NCI-H2107 (cell line): ENCODE measurements at regions not wholly inside any gene's neighbourhood (a gene's known extent, or its start where the extent isn't known, plus 50 kb on each side); places are given as distances from the start of the nearest gene placed in this dataset.

Experiments
- DNase-seq: peaks from one replicate; lab custom pipeline; 2025; lab: John Stamatoyannopoulos, UW

GRCh38 chr14:101482066-101482465 is 79.2 kb upstream of the DIO3 start:
- no peak for DNase-seq

GRCh38 chr14:101483829-101484228 is 77.5 kb upstream of the DIO3 start:
- no peak for DNase-seq

DNA sequence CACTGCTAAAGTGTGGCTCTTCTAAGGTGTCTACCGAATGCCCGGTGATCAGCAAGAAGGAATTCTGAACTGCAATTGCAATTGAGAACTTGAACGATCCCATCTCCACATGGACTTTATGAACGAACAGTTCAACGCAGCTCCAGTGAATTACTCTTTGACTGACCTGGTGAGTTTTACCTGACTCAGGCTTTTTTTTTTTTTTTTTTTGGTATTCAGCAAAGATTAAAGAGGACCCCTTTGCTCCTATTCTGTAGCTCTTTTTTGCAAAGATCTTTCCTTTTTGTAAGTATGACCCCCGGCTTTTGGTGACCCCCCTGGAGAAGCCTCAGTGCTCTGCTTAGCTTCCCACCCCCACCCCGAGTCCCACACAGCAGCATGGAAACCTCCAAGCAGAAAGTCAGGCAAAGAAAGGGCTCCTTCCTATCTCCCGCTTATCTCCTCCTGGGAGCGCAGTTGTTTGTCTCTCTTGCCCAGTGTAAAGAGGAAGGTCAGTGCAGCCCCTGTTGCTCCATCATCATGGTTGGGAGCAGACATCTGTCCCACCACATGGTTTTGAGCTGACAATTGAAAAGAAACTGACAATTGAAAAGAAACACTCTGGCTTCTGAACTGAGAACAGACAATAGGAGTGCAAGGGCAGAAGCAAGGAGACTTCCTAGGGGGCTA is 72.1 kb upstream of the DIO3 start:
- no peak for DNase-seq

DNA sequence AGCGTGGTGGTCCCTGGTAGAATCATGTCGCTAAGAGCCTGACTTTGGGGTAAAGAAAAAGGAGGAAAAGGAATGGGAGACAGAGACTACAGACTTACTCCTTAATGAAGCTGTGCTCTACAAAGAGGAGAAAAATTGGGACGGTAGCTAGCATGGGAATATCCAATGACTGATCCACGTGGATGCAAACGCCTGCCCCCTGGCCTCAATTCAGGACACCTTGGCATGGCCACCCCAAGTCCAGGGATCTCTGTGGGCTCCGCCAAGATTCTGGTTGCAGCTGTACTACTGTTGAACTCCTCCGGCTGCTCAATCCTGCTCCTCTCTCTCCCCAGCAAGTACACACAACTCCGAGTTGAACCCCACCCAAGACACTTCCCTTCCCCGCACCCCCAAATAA is 70.5 kb upstream of the DIO3 start:
- DNase-seq, result no peak

- DNase-seq, result no peak
Measured at GRCh38 chr14:101491841-101492240, 69.5 kb upstream of the DIO3 start.

GRCh38 chr14:101492716-101493115 is 68.6 kb upstream of the DIO3 start:
- no peak for DNase-seq

DNA sequence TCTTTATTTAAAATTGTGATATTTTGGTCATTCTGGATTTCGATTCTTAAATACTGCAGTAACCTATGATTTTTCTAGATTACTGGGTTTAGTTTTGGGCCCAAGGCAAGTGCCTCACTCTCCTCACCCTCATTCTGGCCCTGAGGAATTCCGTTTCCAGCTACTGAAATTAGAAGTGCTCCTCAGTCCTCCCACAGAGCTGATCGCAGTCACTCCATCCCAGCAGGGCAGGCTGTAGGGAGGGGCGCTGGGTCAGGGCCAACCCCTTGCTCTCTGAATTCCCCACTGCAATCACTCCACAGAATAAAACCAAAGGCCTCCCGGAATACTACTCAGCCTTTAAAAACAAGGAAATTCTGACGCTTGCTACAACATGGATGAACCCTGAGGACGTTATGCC is 66.5 kb upstream of the DIO3 start:
- no peak for DNase-seq

DNA sequence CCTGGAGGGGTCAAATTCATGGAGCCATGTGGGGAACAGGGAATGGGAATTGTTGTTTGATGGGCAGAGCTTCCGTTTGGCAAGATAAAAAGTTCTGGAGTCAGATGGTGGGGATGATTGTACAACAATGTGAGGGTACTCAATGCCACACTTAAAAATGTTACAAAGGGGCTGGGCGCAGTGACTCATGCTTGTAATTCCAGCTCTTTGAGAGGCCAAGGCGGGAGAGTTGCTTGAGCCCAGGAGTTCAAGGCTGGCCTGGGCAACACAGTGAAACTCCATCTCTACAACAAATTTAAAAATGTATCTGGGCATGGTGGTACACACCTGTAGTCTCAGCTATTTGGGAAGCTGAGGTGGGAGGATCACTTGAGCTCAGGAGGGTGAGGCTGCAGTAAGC is 66.0 kb upstream of the DIO3 start:
- no peak for DNase-seq

- DNase-seq, result no peak
Measured at GRCh38 chr14:101495827-101496775, 65.2 kb upstream of the DIO3 start.

DNA sequence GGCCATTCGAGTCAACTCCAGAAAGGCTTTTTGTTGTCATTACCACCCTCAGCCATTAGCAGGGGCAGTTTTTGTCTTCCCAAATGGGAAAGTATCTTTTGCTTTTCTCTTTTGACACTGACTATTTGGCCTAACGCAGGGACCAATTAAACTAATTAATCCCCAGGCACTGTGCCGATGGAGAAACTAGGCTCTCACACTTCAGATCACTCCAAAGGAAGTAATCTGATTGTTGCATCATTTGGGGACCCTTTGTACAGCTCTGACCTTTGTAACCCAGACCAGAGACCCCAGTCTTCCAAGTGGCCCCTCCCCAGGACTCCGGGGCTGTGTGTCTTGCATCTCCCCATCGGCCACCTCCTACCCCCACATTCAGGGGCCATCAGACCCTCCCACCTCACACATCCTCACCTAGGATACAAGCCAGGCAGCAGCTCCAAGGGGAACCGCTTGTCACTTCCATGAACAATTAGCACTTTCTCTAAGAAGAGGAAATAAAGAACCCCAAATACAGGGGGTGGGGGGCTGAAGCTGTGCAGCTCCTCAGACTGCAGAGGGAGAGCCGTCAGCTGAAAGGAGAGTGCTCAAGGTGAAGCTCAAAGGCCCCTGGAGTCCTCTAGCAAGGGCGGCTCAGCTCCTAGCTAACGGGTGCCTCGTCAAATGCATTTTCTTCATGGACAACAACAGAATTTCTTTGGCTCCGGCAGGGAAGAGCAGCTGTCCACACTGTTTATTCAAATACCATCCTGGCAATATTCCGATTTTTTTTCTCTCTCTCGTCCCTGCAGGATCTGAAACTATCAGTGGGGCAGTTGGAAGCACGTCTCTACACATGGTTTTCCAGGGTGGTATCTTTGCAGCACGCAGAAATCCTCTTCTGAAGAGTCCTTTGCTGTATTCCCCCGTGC is 64.3 kb upstream of the DIO3 start:
- DNase-seq, result no peak

DNA sequence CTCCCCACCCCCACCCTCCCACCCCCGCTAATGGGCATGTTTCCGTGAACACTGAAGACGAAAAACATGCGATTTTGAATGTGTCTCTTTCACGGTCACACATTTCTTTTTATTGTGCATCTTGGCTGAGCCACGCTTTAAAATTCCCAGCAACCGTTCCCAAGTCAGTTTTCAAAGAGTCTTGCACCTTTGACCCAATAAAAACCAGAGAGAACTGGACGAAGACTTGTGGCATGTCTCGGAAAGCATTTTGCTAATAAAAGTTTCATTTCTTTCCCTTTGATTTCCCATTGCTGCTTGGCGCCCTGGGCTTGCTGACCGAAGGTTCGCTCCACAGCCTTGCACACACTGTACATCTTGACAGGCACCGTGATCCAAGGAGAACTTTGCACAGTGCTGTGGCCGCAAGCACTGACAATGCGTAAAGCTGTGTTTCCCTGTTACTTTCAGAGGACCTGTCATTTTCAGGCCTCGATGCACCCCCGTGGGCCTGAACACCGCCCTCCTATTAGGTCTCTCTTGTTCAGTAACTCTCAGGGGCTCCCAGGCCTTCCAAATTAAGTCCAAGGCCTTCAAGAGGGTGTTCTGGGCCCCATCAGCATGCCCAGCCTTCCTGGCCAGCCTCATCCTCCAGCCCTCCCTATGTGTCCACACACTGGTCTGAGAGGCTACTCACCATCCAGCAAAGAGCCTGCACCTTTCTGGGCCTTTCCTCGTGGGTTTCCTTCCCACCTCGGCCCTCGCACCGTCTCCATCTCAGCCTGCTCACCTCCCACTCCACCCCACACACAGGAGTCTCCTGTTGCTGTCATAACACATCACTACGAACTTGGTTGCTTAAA is 63.4 kb upstream of the DIO3 start:
- no peak for DNase-seq

GRCh38 chr14:101498526-101498860 is 62.8 kb upstream of the DIO3 start:
- no peak for DNase-seq

DNA sequence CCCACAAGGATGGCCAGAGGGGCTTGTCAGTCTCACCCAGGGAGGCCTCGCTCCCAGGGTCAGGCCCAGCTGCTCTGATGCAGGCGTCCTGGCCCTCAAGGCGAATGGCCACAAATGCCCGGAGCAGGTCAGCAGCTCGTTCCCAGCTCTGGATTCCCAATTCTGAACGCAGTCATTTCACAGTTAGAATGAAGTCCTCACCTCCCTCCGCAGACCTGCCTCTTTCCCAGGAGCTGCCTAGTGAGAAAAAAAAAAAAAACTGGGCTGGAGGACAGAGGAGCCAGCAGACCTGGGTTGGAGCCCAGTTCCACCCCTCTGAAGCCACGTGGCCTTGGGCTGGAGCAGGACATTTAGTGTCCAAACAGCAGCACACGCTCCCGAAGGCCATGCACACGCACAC is 62.2 kb upstream of the DIO3 start:
- DNase-seq, result no peak

DNA sequence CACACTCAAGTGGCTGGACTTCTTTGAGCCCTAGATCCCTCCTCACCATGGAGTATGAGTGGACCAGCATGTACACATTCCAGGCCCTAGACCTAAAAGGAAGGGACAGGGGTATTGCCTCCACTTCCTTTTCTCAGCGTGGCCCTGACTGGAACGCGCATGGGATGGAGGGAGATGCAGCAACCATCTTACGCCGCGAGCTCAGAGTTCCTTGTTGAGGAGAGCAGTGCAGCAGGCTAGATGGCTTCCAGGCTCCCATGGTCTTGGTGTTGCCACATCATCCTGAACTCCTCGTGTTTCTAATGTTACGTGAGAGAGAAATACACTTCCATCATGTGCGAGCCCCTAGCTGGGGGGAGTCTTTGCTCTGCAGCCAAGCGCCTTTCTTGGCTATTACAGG is 61.8 kb upstream of the DIO3 start:
- DNase-seq, result no peak

DNA sequence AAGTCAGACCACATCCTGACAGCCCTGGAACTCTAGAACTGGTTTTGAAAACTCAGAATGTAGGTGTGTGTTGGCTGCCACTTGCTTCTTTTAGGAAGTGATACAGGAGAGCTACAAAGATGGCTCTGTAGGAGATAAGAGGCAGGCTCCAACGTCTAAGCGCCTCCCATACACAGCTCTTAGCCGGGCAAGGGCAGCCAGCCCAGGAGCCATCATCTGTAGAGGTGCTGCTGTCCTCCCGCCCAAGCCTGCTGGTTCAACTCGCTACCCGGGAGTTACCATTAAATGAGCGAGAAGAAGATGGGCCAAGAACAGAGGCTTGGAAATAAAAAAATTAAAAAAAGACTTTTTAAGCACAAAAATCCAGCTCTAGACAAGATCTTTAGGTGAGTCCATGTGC is 61.2 kb upstream of the DIO3 start:
- DNase-seq, result no peak

DNA sequence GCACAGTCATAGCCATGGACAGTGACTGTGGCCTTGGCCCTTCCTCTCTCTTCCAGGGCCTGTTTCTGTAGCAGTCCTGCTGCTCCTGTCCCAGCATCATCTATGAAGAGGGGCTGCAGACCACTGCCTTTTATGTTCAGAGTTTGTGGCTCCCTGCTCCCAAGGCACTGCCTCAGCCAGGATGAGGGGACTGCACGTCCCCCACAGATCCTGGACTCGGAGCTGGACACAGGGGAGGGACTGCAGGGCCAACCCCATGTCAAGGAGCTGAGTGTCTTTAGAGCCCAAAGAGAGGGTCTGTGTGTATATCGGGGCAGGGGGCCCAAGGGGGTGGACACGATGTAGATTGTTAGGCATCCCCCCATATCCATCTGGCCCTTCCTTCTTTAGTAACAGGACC is 60.6 kb upstream of the DIO3 start:
- no peak for DNase-seq

- DNase-seq, result no peak
Measured at GRCh38 chr14:101501341-101501740, 60.0 kb upstream of the DIO3 start.

DNA sequence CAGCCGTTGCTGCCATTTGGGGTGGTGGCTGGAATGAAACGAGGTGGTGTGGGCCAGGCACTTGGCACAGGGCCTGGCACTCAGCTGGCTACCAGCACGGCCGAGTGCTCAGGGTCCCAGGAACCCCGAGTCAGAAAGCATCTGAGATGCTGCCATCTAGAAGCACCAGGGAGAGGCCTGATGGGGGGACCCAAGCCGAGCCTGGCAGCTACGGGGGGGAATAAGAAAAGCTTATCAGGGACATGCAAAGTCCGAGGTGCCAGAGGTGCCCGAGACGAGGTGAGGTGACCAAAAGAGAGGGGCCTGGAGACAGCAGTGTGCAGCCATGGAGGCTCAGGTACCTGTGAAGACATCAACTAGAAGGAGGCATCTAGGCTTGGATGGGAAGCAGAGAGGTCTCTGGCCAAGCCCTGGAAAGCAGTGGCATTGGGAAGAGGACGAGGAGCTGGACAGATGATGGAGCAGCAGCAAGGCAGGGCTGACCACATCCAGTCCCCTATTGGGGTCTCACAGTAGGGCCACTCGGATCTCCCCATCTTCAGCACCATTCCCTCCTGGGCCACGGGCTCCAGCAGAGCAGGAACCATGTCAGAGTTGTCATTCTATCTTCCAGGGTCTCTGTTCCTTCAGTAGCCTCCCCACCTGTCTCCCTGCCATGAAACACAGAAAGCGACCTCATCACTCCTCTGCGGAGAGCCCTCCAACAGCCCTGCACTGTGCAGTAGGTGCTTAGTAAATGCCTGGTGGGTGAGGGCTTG is 59.3 kb upstream of the DIO3 start:
- DNase-seq, result no peak

- no peak for DNase-seq
Measured at GRCh38 chr14:101502761-101503392, 58.4 kb upstream of the DIO3 start.

DNA sequence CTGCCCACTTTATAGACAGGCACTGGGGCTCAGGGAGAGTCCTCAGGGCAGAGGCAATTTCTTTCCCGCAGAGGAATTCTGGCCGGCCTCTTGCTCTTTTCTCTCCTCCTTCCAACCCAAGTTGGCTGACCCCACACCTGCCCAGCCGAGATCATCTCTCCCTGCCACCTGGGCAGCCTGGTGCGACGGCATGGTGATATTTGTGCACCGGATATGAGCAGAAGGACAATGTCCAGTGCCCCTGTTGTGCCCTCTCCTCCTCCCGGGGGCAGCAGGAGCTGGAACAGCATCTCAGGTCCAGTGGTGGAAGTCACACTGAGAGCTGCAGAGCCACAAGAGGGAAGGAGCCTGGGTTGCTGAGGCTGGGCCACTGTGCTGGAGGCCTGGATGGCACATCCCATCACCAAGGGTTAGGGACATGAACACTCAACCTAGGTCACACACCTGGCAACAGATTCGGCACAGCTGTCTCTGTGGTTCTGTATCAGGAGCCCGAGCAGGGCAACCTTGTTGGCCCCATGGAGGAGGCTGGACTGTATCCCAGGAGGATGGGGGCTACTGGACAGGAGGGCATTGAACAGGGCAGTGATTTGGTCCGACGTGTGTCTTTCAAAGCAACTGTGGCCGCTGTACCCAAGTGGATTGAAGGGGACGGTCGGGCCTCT is 57.7 kb upstream of the DIO3 start:
- DNase-seq, result no peak
